ENCODE measurements at regions not wholly inside any gene's neighbourhood (a gene's known extent, or its start where the extent isn't known, plus 50 kb on each side); places are given as distances from the start of the nearest gene placed in this dataset.

- TF ChIP-seq CTCF (IDR thresholded peaks at IDR 0.05) (no peak), POLR2A (IDR thresholded peaks at IDR 0.05) (no peak), EP300 (IDR thresholded peaks at IDR 0.05) (no peak)
Observed at GRCh38 chr12:88413646-88414045, 166.6 kb downstream of the KITLG start.
